H1 (cell line): ENCODE measurements at regions not wholly inside any gene's neighbourhood (a gene's known extent, or its start where the extent isn't known, plus 50 kb on each side); places are given as distances from the start of the nearest gene placed in this dataset.

Source experiments
- GABPA ChIP-seq: IDR thresholded peaks from 2 replicates; pipeline ENCODE4 v1.6.1; 2011; ENCODE audit warnings: mild to moderate bottlenecking, low read length, moderate library complexity, borderline replicate concordance; ENCODE audit not compliant: insufficient read depth
- KDM1A ChIP-seq: fragments of 200-600, 300-600 bp; sonication (generic); IDR thresholded peaks from 2 replicates; pipeline ENCODE4 v1.7.1; 2016; ENCODE audit warnings: mild to moderate bottlenecking, low read length, borderline replicate concordance
- RFX5 ChIP-seq: IDR thresholded peaks from 2 replicates; pipeline ENCODE4 v1.6.1; 2011; ENCODE audit warnings: low read depth, low read length, improper control_type of control experiment, borderline replicate concordance
- SP4 ChIP-seq: IDR thresholded peaks from 2 replicates; pipeline ENCODE4 v1.6.1; 2012; ENCODE audit warnings: low read length, inconsistent platforms
- SRF ChIP-seq: IDR thresholded peaks from 2 replicates; pipeline ENCODE4 v1.6.1; 2011; ENCODE audit warnings: mild to moderate bottlenecking, low read depth, low read length, moderate library complexity
- TAF7 ChIP-seq: optimal IDR thresholded peaks from 2 replicates; pipeline ENCODE3; 2011; ENCODE audit warnings: low read depth, mild to moderate bottlenecking, inconsistent platforms, low read length, moderate library complexity, borderline replicate concordance
- TCF12 ChIP-seq: IDR thresholded peaks from 2 replicates; pipeline ENCODE4 v1.6.1; 2011; ENCODE audit warnings: low read depth, mild to moderate bottlenecking, low read length
- TF ChIP-seq, protein P1 (sequence below): fragments of 300-600 bp; sonication (generic); IDR thresholded peaks from 2 replicates; pipeline ENCODE4 v1.7.1; 2012; ENCODE audit warnings: low read length, moderate library complexity, mild to moderate bottlenecking, inconsistent platforms; ENCODE audit not compliant: insufficient replicate concordance

DNA sequence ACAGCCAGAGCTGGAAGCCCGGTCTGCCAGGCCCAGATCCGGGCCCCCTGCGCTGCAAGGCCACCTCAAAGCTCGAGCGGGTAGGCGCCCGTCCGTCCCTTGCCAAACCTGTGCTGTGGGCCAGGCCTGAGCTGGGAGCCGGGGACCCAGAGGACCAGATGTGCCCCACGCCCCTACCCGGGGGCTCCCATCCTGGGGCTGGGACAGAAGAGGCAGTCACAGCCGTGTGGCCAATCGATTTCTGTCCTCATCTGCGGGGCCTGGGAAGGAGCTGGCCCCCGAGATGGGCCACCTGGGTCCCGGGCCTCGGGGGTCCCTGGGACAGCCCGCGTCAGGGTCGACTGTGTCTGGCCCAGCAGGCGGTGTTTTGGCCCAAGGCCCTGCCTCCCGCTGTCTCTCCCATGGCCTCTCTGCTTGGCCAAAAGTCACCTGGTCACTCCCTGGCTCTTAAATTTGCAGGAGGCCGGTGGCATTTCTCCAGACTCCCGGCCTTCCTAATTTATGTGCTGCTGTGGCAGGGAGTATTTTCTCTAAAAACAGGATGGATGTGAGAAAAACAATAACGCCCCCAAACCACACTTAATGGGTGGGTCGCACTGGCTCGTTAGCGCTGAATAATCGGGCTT lies 63.8 kb downstream of the UNCX start (continued):
- TF ChIP-seq, protein P1, sequence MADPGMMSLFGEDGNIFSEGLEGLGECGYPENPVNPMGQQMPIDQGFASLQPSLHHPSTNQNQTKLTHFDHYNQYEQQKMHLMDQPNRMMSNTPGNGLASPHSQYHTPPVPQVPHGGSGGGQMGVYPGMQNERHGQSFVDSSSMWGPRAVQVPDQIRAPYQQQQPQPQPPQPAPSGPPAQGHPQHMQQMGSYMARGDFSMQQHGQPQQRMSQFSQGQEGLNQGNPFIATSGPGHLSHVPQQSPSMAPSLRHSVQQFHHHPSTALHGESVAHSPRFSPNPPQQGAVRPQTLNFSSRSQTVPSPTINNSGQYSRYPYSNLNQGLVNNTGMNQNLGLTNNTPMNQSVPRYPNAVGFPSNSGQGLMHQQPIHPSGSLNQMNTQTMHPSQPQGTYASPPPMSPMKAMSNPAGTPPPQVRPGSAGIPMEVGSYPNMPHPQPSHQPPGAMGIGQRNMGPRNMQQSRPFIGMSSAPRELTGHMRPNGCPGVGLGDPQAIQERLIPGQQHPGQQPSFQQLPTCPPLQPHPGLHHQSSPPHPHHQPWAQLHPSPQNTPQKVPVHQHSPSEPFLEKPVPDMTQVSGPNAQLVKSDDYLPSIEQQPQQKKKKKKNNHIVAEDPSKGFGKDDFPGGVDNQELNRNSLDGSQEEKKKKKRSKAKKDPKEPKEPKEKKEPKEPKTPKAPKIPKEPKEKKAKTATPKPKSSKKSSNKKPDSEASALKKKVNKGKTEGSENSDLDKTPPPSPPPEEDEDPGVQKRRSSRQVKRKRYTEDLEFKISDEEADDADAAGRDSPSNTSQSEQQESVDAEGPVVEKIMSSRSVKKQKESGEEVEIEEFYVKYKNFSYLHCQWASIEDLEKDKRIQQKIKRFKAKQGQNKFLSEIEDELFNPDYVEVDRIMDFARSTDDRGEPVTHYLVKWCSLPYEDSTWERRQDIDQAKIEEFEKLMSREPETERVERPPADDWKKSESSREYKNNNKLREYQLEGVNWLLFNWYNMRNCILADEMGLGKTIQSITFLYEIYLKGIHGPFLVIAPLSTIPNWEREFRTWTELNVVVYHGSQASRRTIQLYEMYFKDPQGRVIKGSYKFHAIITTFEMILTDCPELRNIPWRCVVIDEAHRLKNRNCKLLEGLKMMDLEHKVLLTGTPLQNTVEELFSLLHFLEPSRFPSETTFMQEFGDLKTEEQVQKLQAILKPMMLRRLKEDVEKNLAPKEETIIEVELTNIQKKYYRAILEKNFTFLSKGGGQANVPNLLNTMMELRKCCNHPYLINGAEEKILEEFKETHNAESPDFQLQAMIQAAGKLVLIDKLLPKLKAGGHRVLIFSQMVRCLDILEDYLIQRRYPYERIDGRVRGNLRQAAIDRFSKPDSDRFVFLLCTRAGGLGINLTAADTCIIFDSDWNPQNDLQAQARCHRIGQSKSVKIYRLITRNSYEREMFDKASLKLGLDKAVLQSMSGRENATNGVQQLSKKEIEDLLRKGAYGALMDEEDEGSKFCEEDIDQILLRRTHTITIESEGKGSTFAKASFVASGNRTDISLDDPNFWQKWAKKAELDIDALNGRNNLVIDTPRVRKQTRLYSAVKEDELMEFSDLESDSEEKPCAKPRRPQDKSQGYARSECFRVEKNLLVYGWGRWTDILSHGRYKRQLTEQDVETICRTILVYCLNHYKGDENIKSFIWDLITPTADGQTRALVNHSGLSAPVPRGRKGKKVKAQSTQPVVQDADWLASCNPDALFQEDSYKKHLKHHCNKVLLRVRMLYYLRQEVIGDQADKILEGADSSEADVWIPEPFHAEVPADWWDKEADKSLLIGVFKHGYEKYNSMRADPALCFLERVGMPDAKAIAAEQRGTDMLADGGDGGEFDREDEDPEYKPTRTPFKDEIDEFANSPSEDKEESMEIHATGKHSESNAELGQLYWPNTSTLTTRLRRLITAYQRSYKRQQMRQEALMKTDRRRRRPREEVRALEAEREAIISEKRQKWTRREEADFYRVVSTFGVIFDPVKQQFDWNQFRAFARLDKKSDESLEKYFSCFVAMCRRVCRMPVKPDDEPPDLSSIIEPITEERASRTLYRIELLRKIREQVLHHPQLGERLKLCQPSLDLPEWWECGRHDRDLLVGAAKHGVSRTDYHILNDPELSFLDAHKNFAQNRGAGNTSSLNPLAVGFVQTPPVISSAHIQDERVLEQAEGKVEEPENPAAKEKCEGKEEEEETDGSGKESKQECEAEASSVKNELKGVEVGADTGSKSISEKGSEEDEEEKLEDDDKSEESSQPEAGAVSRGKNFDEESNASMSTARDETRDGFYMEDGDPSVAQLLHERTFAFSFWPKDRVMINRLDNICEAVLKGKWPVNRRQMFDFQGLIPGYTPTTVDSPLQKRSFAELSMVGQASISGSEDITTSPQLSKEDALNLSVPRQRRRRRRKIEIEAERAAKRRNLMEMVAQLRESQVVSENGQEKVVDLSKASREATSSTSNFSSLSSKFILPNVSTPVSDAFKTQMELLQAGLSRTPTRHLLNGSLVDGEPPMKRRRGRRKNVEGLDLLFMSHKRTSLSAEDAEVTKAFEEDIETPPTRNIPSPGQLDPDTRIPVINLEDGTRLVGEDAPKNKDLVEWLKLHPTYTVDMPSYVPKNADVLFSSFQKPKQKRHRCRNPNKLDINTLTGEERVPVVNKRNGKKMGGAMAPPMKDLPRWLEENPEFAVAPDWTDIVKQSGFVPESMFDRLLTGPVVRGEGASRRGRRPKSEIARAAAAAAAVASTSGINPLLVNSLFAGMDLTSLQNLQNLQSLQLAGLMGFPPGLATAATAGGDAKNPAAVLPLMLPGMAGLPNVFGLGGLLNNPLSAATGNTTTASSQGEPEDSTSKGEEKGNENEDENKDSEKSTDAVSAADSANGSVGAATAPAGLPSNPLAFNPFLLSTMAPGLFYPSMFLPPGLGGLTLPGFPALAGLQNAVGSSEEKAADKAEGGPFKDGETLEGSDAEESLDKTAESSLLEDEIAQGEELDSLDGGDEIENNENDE = no peak
- TF ChIP-seq RFX5 (no peak), SRF (no peak), SP4 (no peak), KDM1A (no peak), TCF12 (no peak), TAF7 (no peak), GABPA (no peak)
